GM19468 (cell line): ENCODE measurements at regions not wholly inside any gene's neighbourhood (a gene's known extent, or its start where the extent isn't known, plus 50 kb on each side); places are given as distances from the start of the nearest gene placed in this dataset.
"Not testable (repeated sequence)": the region's sequence is repeated elsewhere in the genome, so short reads cannot be mapped to it uniquely, and the experiment has no call there.

Source experiments
- ATAC-seq: cut with Tn5 transposase; IDR thresholded peaks from one replicate; pipeline ENCODE4 v1.9.1; 2021; ENCODE audit warnings: mild to moderate bottlenecking, moderate library complexity, moderate number of reproducible peaks; ENCODE audit not compliant: unreplicated experiment; ENCODE audit errors: extremely low read depth

DNA sequence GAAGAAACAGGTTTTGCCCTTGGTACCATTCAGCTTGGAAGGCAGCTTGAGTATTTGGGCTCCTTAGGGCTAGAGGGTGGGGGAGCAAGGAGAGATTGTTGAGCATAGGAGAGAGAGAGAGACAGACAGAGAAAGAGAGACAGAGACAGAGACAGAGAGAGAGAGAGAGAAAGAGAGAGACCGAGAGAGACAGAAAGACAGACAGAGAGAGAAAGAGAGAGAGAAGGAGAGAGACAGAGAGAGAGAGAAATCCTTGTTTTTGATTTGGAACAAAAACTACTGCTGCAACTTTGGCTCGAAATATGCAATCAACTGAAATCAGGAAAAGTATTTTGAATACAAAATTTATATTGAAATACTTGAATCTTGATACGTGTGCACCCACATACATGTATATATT lies 85.8 kb upstream of the ZNF536 start:
- ATAC-seq: no peak

DNA sequence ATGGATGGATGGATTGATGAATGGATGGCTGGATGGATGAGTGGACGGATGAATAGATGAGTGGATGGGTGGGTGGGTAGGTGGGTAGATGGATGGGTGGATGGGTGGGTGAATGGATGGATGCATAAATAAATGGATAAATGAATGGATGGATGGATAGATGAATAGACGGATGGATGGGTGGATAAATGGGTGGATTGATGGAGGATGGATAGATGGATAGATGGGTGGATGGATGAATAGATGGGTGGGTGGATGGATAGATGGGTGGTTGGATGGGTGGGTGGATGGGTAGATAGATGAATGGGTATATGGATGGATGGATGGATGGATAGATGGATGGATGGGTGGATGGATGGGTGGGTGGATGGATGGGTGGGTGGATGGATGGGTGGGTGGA lies 84.9 kb upstream of the ZNF536 start:
- ATAC-seq: no peak

DNA sequence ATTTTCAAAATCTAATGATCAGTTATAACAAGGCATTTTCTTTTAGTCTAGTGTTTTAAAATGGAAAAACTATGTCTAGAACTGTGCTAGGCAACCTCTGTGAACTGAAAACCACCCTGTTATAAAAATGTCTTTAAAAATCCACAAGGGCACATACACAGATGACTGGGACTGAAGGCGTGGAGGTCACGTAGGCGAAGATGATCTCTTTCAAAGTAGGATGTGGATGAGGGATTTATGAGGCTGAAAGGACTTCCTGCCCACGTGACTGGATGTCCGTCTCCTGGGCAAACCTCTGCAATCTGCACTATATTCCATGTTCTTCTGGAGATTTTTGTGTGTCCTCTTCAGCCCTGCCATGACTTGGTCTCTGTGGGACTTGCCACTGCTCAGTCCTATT lies 84.2 kb upstream of the ZNF536 start:
- no peak for ATAC-seq

DNA sequence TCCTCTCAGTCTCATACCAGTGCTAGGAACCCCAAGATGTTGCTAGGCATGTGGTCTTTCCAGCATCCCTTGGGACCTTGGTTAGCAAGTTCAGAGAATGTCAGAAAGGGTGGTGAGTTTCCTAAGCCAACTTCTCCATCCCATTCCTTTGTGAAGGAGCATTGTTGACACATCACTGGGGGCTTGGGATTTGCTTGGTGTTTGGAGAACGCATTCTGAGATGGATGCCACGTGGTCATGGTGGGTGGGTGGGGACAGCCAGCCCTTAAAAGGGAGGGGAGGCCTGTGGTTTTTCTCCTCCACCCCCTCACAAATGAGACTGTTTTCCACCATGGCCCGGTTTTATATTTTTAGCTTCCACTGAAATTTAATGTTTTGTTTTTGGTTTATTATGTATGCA lies 83.3 kb upstream of the ZNF536 start:
- no peak for ATAC-seq

DNA sequence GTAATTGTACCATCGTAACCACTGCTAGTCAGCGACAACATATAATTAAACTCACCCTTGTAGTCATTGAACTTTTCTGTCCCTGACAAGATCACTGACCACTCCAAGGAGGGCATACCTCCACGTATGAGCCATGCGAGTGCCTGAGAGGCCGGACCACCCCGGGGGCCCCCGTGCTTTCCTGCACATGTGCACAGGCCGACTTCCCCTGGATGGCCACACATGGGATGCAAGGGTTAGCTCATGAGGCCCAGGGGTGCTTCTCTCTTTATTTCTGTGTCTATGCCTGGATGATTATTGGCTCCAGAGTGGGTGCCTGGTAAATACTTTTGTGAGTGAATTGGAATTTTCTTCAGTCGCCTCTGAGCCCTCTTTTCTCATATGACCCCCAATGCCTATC lies 82.8 kb upstream of the ZNF536 start:
- ATAC-seq: no peak

DNA sequence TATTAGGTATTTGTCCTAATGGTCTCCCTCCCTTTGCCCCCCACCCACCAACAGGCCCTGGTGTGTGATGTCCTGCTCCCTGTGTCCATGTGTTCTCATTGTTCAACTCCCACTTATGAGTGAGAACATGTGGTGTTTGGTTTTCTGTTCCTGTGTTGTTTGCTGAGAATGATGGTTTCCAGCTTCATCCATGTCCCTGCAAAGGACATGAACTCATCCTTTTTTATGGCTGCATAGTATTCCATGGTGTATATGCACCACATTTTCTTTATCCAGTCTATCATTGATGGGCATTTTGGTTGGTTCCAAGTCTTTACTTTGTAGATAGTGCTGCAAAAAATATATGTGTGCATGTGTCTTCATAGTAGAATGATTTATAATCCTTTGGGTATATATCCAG lies 81.4 kb upstream of the ZNF536 start:
- ATAC-seq: not testable (repeated sequence)

DNA sequence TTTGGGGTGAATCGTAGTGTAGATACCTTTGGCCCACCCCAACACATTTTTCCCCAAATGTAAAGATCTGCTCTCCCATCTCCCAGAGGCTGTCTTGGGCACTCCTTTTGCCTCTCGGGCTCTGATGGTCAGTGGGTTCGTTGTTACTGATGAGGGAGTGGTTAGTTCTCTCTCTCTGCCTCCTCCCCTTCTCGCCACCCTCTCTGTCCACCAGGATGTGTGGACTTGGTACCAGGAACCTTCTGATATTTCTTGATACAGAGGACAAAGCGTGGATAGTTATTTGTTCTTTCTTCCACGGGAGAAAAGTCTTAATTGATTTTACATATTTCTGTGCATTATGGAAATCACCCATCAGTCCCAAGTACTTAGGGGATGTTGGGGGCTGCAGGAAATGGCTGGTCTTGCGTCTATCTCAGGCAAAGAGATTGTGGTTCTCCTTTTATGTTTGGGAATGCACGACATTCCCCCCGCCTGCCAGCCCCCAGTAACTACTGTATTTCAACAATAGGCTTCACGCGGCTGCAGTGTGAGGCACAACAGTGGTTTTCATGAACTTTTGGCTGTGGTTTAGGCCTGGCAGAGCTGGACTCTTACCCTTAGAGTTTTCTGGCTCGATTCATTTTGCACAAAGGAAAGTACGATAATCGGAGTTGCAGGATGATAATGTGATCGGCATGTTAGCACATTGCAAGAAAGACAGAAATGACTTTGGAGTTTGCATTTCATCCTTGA lies 79.0 kb upstream of the ZNF536 start:
- no peak for ATAC-seq

DNA sequence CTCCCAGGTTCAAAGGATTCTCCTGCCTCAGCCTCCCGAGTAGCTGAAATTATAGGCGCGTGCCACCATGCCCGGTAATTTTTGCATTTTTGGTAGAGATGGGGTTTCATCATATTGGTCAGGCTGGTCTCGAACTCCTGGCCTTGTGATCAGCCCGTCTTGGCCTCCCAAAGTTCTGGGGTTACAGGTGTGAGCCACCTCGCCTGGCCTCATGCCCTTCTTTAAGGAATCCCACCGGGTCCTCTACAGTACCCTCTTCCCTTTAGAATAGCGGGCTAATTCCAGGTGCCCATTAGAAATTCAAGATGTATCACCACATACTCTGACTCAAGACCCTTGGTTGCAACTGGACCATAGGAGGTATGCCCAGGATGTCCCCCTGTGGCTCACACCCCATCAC lies 74.2 kb upstream of the ZNF536 start:
- no peak for ATAC-seq

DNA sequence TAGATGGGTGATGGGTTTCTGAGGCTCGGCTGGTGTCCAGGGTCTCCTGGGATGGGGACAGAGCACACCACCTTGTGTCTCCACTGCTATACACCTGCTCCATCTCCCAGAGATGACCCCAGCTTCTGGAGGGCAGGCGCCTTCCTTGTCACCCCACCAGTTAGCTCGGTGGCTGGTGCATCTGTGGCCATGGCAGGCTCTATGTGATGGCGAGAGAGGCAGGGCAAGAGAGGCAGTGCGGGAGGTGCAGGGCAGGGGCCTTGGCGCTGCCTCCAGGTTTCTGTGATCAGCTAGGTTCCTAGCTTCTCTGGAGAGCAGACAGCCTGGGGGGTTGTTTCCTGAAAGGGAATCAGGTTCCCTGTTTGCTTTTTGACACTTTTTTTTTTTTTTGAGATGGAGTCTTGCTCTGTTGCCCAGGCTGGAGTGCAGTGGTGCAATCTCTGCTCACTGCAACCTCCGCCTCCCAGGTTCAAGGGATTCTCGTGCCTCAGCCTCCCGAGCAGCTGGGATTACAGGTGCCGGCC lies 69.0 kb upstream of the ZNF536 start:
- no peak for ATAC-seq

DNA sequence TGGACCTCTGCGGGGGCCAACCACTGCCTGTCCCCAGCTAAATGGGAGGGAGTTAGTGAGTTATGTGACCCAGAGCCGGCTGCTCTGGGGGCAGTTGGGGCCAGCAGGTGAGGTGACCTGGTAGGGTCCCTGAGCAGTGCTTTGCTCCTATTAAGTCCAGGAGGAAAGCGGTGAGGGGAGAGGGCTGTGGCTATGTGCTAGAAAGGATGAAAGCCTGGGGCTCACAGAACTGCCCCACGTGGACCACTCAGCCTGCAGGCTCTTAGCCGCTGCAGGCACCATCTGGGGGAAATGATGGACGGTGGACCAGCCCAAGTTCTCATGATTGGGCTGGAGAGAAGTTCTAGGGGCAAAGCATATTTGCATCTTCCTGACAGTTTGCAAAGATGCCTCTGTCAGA lies 67.6 kb upstream of the ZNF536 start:
- no peak for ATAC-seq

DNA sequence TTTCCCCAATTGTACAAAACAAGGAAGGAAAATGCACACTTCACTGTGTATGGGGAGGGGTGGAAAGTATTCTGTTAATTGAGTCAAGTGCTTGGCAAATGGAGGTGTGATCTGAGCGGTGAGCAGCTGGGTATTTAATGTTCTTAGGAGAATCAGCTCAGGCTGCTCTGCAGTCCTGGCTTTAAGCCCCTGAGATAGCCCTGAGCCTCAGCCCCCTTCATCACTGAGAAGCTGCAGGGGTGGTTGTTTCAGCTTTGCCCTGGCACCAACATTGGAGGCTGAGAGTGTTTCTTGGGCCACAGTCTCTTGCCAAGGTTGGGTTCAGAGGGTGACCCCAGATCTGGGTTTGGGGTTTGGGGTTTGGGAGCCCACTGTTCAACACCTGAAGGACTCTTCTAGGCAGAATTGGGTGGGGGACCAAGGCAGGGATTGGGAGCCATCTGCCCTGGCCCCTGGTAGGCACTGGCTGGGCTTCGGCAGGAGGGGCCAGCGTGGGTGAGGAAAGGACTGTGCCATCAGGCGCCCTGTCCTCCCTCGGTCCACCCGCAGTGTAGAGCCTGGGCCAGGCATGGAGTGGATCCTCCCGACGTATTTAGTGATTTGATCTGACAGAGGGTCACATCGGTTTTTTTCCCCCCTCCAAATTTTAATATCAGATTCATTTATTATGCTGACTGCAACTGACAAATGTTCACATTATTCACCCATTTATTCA lies 66.7 kb upstream of the ZNF536 start:
- no peak for ATAC-seq

DNA sequence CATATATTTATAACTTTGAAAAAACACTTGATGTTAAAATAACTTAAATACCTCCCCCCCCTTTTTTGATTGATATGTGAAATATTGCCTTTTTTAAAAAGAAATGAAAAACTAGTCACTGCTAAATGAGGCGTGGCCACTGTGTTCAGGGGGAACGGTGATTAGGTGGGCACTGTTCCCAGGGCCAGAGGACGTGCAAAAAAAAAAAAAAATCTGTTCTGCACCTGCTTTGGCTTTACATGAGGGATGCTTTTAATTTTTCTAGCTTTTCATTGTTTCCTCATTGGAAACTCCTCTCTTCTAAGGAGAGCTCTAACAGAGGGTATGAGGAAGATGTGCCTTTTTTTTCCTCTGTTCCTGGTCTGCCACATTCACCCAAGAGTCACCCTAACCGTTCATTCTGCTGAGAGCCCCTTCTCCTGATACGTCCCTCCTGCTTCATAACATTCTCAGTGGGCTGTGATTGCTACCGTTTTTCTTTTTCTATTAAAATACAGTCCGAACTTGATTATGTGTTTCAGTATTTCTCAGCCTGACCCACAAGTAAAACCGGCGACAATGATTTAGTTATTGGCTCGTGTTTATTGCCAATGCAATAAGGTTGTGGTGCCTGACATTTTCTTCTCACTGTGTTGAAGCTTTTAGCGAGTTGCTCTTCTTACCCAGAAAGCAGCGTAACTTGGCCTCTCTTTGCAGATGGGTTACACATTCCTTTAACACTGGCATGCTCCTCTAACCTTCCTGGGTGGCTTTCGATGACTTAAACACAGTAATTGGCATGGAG lies 64.8 kb upstream of the ZNF536 start:
- ATAC-seq: no peak

DNA sequence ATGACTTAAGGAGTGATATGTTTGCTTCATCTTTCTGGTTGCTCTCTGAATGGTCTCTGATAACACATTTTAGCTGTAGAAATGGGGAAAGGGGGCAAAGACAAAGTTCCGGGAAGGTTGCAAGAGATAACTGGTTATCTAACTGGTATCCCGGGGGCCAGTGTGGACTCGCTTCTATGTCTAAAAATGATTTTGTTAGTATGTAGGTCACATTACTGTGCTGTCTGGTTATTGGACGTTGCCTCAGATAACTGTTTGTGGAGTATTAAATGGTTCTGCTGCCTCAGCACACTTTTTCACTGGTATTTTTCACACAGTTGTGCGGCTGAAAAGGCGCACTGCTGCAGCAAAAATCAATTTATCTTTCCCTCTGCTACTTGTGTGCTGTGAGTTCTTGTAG lies 63.0 kb upstream of the ZNF536 start:
- ATAC-seq: no peak

DNA sequence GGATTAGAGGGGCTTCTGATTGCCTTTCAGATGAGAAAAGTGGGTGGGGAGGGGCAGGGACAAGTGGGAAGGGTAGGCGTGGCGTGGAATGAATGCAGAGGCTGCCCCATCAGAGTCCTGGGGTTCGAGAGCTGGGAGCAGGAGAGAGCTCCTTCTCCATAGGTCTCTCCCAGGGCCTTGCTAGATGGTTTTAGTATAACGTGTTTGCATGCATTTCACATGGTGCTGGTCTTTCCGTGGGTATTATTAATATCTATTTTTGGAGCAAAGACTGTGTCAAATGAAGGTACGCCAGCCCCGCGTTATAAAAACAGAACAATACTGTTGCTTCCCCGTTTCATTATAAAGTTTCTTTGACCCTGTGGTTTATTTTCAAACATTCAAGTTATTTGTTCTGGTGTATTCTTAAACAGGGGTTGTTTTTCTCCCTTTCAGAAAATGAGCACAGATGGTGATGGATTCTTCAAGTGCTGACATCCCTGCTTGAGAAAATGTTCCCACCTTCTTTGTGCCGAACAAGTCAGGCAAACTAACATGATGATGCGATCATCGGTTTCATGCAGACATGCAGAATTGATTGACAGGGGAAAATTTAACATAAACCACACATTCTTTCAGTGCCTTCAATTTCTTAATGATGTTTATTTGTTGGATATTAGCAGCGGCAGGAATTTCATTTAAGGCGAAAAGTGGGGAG lies 62.1 kb upstream of the ZNF536 start:
- no peak for ATAC-seq

DNA sequence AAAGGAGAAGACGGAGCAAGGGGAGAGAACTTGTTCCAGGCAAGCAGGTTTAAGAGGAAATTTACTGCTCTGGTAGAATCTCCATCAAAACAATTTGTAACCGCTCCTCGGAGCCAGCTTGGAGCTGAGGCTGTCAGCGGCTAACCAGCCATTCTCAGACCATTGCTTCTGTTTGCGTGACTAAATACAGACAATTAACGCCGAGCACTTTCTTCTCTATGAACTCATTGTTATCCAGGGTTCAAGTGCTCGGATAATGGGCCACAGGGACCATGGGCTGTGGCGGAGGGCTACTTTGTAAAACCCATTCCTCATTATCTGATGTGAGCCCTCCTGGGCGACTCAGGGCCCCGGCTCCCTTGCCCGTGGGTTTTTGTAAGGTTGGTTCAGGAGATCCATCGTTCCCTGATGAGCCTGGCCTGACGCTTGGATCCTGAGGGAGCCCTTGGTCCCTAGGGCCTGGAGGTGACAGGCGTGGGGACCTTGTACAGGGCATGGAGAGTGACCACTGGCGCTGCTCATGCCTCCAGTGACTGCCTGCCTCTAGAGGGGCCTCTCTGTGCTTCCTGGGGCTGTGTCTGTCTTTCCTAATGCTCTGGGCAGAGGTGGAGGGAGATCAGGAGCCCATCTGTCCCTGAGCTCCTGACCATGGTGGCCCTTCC lies 61.5 kb upstream of the ZNF536 start:
- ATAC-seq: no peak

DNA sequence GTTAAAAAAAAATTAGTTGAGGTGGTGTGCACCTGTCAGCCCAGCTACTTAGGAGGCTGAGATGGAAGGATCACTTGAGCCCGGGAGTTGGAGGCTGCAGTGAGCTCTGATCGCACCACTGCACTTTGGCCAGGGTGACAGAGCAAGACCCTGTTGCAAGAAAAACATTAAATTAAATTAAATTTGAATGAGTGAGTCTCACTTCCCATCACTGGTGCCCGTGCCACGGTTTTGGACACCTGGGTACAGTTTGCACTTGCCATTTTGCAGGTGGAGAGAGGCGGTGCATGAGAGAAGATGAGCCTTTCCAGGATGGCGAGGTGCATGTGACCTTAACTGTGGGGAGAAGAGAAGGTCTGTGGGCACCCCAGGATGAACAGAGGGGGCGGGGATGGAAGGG lies 60.3 kb upstream of the ZNF536 start:
- no peak for ATAC-seq

DNA sequence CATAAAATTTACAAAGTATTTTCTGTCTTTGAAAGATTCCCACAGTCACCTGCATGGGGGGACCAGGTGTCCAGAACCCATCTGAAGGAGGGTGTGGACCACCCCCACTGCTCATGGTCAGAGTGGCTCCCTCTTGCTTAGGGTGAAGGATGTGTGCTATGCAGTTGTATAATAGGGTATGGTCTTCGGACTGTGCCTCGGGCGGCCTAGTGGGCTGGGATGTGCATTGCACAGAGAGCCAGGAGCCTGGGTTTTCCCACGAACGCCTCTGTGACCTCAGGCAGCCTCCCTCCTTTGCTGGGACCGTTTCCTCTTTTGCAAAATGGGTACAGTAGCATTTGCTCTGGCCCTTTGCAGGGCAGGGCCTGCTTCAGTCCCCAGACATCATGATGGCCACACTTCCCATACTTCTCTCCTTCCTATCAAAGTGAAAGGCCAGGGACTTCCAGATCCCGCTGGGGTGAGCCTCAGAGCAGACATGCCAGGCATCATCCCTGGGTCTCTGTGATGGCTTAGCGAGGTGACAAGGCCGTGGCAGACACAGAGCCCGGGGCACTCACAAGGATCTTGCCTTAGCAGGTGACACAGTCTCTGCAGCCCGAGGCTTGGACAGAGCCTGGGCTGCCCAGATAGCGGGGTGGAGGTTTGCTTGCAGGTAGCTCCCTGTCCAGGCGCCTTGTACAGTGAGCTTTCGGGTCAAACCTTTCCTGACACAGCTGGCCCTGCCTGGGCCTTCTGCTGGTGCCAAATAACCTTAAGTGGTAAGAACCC lies 59.4 kb upstream of the ZNF536 start:
- no peak for ATAC-seq

DNA sequence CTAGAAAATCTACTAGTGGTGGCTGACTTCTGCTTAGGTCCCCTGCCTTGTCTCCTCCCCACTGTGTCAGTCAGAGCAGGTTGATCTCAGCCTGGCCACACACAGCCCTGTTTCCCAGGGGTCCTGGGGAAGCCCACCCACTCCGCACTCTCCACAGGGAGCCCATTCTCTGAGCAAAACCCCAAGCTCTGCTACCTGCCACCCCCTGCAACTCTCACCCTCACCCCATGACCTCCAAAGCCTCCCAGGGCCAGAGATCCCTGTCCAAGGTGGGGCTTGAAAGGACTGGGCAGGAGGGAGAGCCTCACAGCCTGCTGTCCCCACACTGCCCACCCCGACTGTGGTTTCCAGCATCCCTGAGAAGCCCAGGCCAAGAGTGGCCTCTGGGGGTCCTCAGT lies 58.8 kb upstream of the ZNF536 start:
- ATAC-seq: no peak
